HepG2 (cell line): ENCODE measurements at regions not wholly inside any gene's neighbourhood (a gene's known extent, or its start where the extent isn't known, plus 50 kb on each side); places are given as distances from the start of the nearest gene placed in this dataset.

Experiments used
- ASH2L ChIP-seq: fragments of 300-600, 200-600 bp; sonication (generic); IDR thresholded peaks from 2 replicates; pipeline ENCODE4 v1.7.0; 2017; ENCODE audit warnings: low read depth, mild to moderate bottlenecking, moderate library complexity, mixed read lengths, low read length; ENCODE audit not compliant: insufficient read length
- ATRX ChIP-seq: sonication (generic); formaldehyde crosslinking; IDR thresholded peaks from 2 replicates; pipeline ENCODE4 v1.4.0; 2020; ENCODE audit warnings: missing genetic modification reagents, borderline replicate concordance
- POLR2A ChIP-seq, 2 experiments: IDR thresholded peaks; 2 replicates each; pipeline ENCODE4 v1.6.1; 2011; ENCODE audit warnings: low read depth in 2 of 2, low read length in 2 of 2, mild to moderate bottlenecking in 1 of 2, moderate library complexity in 1 of 2; ENCODE audit not compliant: insufficient read depth in 1 of 2
- ZSCAN22 ChIP-seq: sonication (generic); formaldehyde crosslinking; IDR thresholded peaks from 2 replicates; pipeline ENCODE4 v1.4.0; 2020; ENCODE audit warnings: mild to moderate bottlenecking, missing genetic modification reagents
- TF ChIP-seq, protein P1 (sequence below): sonication (generic); formaldehyde crosslinking; IDR thresholded peaks from 2 replicates; pipeline ENCODE4 v1.5.0; 2020; ENCODE audit warnings: mild to moderate bottlenecking, missing genetic modification reagents, moderate library complexity

DNA sequence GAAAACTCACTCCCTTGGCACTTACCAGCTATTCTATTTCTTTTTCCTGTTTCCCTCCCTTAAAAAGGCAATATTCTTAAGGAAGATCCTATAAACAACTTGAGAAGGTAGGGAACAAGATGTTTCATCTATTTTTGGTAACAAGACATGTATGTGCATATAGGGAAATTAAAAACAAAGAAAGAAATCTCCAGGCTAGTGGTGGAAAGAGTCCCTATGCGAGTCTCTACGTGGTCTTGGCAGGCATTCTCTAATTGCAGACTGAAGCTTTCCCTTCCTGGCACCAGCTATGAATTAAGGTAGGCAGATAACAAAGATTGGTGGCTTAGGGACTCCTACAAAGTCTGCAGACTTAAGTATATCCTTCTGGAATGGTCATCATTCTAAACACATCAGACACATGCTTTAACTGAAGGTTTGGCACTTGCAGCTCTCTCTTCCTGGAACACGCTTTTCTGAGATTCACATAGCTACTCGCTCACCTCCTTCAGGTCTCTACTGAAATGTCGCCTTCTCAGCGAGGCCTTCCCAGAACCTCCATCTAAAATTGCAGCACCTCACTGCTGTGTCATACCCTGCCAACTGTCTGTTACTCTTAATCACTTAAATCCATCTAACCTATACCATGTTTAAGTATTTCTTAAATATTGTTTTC lies 336.0 kb downstream of the VGLL3 start:
- TF ChIP-seq POLR2A (IDR thresholded peaks at IDR 0.05; ENCODE audit: insufficient read depth in 1 of 2, low read depth in 2 of 2, low read length in 2 of 2) (no peak), ZSCAN22 (CRISPR knock-in tag) (no peak), ATRX (no peak), ASH2L (no peak)
- TF ChIP-seq, protein P1, sequence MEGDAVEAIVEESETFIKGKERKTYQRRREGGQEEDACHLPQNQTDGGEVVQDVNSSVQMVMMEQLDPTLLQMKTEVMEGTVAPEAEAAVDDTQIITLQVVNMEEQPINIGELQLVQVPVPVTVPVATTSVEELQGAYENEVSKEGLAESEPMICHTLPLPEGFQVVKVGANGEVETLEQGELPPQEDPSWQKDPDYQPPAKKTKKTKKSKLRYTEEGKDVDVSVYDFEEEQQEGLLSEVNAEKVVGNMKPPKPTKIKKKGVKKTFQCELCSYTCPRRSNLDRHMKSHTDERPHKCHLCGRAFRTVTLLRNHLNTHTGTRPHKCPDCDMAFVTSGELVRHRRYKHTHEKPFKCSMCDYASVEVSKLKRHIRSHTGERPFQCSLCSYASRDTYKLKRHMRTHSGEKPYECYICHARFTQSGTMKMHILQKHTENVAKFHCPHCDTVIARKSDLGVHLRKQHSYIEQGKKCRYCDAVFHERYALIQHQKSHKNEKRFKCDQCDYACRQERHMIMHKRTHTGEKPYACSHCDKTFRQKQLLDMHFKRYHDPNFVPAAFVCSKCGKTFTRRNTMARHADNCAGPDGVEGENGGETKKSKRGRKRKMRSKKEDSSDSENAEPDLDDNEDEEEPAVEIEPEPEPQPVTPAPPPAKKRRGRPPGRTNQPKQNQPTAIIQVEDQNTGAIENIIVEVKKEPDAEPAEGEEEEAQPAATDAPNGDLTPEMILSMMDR (CRISPR knock-in tag): no peak
